CD4-positive, alpha-beta T cell treated with Interleukin-15 for 4 hours (primary cell): ENCODE measurements at regions not wholly inside any gene's neighbourhood (a gene's known extent, or its start where the extent isn't known, plus 50 kb on each side); places are given as distances from the start of the nearest gene placed in this dataset.

Experiments used
- DNase-seq: peaks from one replicate; pipeline ENCODE4 v3.0.0-alpha.2; 2020; ENCODE audit warnings: low spot score

DNA sequence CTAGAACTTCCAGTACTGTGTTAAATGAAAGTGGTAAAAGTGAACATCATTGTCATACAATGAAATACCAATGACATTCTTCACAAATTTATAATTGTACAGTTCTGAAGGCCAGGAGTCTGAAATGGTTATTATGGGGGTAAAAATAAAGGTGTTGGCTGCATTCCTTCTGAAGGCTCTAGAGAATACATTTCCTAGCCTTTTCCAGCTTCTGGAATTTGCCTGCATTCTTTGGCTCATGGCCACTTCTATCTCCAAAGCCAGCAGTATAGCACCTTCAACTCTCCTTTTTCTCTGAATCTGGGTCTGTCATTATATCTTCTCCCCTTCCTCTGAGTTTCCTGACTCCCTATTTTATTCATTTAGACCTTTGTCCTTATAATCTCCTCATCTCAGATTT, 1232.7 kb upstream of the TENM4 start:
- DNase-seq: no peak

DNA sequence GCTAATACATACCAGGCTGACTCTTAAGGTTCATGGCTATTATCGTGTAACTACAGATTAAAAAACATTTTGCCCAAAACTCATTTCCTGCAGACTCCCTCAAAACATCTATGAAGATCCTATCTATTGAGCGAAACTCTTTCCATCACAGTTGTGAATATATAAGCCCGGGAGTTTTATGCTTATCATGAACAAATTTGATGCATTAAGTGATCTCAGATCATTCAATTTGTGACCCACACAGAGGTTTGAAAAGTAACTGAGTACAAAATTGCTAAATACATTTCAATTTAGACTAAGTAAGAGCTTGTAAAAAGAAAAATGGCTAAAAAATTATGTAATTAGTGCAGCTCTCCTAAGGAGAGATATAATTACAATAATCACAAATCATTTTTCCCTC, 1228.8 kb upstream of the TENM4 start:
- no peak for DNase-seq

GRCh38 chr11:80668039-80668438, 1227.2 kb upstream of the TENM4 start:
- DNase-seq: no peak

- no peak for DNase-seq
These were observed 1215.0 kb upstream of the TENM4 start for GRCh38 chr11:80655834-80656233.

DNA sequence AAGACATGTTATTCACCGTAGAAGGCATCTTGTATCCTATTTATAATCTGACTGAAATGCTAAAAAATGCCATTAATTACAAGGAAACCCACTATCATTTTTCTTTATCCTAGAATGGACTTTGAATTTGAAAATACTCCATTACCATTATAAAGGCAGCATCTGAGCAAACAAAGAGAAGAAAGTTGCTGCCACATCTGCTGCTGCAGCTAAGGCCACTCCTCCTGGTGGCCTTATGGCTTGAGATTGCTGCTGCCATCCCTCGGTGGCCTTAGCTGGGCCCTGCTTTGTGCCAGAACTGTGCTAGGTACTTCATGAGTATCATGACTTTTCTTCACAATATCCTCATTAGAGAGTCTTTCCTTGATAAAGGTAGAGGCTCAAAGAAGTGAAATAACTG, 1210.1 kb upstream of the TENM4 start:
- no peak for DNase-seq

DNA sequence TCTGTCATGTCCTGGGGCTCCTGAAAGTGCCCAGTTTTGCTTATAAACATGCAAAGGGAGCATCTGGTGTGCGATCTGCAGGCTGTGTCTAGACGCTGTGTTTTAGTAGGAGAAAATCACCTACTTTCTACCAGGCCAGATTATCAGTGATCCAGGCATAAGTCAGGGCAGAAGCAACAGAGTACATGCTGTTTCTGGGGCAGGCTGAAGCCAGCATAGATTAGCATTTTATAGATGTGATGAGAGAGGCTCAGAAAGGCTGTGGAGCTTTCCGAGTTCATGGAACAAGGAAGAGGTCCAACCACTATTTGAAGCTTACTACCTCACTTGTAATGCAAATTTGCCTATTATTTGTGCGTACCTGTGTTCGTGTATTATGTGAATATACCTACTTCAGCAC, 1208.4 kb upstream of the TENM4 start:
- no peak for DNase-seq

GRCh38 chr11:80638296-80638695, 1197.5 kb upstream of the TENM4 start:
- DNase-seq: no peak

DNA sequence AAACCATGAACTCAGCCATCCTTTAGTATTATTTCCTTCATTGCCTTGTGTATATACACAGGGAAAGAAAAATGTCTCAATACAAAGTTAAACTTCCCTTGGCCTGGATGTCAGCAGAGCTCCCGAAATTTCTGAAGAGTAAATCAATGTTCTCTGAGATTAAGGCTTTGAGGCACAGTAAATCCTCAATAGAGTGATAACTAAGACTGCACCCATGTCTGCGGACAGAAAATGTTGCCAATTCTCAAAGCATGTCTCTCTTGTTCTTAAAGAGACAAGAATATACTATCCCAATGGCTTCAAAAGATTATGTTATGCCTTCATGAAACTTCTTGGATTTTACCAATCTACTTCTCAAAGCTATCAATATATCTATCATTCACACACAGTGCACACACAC, 1196.7 kb upstream of the TENM4 start:
- no peak for DNase-seq

- no peak for DNase-seq
These were observed 1196.2 kb upstream of the TENM4 start for GRCh38 chr11:80636999-80637398.

DNA sequence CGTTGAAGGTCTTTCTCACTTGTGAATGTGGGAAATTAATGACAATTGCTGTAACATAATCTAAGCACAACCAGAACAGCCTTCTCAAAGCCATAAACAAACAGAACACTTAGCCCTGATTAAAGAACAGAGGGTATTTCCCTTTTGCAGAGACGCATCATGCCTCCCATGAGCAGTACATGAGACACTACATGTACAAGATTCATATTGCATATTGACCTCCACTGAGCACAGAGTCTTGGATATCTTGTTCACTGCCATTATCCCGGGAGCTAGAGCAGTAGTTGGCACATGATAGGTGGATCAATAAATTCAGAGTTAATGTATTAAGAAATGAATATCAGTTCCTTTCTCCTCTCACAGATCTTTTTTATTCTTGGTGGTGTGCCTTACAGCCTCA, 1194.3 kb upstream of the TENM4 start:
- no peak for DNase-seq

GRCh38 chr11:80632691-80633090, 1191.9 kb upstream of the TENM4 start:
- no peak for DNase-seq

GRCh38 chr11:80632156-80632555, 1191.3 kb upstream of the TENM4 start:
- DNase-seq: no peak

- DNase-seq: no peak
These were observed 1188.6 kb upstream of the TENM4 start for GRCh38 chr11:80629466-80629865.

DNA sequence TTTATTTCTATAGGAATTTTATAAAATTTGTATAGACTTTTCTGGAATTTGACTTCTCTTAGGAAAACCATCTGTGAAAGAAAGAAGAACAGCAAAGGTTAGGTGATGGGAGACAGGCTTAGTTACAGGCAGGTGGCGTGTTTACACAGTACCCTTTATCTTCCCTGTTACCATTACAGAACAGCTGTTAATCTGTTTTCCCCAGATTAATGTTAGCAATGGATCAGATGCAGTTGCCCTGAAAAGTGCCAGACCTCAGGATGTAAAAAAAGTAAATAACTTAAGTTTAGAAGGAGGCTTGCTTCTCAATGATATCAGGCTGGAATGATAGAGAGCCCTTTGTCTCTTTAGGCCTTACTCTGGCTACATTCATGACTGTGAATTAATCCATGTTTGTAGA, 1186.5 kb upstream of the TENM4 start:
- no peak for DNase-seq

GRCh38 chr11:80626721-80627120, 1185.9 kb upstream of the TENM4 start:
- no peak for DNase-seq

DNA sequence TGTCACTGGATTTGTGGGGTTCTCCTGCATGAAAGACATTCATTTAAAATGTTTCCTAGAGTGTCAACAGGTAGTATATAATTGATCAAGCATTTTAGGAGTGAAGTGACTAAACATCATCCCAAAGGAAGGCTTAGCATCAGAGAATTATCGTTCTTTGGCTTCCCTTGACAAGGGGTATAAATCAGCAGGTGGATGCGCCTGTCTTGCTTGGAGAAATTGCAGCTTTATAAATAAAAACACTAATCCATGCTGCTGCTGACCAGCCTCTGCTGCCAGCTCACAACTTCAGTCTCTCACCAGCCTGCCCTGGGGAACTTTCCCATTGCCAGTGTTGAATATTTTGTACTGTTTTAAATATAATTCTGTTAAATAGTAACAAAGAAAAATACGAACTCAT, 1184.7 kb upstream of the TENM4 start:
- DNase-seq: no peak

- no peak for DNase-seq
These were observed 1181.0 kb upstream of the TENM4 start for GRCh38 chr11:80621871-80622270.

DNA sequence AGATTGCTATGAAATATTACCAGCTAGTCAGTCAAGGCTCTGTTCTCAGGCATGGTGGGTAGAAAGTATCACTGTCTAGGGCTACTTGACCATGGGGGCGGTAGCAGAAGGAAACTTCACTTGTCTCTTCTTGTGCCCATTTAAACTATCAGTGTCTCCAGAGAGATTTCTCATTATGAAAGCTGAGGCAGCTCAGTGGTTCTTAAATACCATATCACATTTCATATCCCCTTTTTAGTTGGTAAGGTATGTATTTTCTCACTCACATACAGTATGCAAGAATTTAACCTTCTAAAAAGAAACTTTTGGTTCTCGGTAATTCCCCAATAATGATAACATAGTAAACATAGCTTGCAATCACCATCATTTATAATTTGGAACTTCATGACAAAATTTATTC, 1180.0 kb upstream of the TENM4 start:
- DNase-seq: no peak

DNA sequence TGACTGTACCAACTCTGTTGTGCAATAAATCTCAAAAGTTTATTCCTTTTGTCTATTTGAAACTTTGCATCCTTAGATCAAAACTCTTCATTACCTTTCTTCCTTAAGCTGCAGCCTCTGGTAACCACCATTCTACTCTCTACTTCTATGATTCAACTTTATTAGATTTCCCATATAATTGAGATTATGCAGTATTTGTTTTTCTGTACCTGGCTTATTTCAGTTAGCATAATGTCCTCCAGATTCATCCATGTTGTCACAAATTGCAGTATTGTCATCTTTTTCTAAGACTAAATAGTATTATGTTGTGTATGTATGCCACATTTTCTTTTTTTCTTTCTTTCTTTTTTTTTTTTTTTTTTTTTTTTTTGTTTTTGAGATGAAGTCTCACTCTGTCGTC, 1176.3 kb upstream of the TENM4 start:
- no peak for DNase-seq

GRCh38 chr11:80616070-80616800, 1175.4 kb upstream of the TENM4 start:
- DNase-seq: no peak

- no peak for DNase-seq
These were observed 1172.8 kb upstream of the TENM4 start for GRCh38 chr11:80613655-80614054.

DNA sequence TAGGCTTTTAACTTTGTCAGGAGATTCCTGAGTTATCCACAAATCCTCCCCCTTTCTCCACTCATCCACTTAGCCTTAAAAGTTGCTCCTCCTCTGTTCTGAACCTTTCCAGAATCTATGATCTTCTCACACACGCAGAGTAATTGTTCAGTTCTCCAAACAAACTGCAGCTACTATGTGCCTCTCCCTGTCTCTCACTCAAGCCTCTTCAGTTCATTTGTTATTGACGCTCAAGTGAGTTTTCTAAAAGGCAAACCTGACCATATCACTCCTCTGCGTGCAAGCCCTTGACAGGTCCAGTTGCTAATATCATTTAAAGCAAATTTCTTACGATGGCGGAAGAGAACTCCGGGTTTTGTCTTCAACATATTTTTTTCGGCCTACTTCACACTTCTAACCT, 1169.7 kb upstream of the TENM4 start:
- no peak for DNase-seq

DNA sequence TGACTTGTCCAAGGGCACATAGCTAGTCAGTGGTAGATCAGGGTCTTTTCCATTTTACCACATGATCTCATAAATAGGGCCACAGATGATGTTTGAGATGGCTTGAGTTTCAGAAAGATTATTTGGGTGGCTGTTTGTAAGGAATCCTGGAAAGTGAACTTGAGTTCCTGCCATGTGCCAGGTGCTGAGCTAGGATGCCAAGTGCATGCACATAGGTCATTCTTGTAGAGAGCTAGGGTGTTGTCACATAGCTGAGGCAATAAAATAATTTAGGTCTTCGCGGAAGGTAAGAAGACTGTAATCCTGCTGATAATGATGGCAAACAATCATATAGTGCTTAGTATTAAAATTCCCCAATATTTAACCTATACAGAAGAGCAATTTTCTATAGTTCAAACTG, 1162.6 kb upstream of the TENM4 start:
- DNase-seq: no peak

GRCh38 chr11:80598905-80599304, 1158.1 kb upstream of the TENM4 start:
- DNase-seq: no peak
